Central memory CD8-positive, alpha-beta T cell (primary cell): ENCODE measurements at regions not wholly inside any gene's neighbourhood (a gene's known extent, or its start where the extent isn't known, plus 50 kb on each side); places are given as distances from the start of the nearest gene placed in this dataset.

Source experiments
- ATAC-seq: fragments of 150-1000 bp; cut with Tn5 transposase; replicated peaks from 2 replicates; pipeline ENCODE4 v1.10.0; 2022; ENCODE audit warnings: mild to moderate bottlenecking, moderate FRiP score, moderate number of reproducible peaks; ENCODE audit not compliant: poor library complexity, severe bottlenecking; ENCODE audit errors: extremely low read depth
- DNase-seq, 2 donors: peaks; one replicate each; pipeline ENCODE4 v3.0.0; 2021; ENCODE audit warnings: low spot score in 2 of 2
- H3K27ac Mint-ChIP-seq: one replicate; pipeline ENCODE4 v1.8.0; 2022; ENCODE audit warnings: low read depth, mild to moderate bottlenecking, moderate library complexity, mixed read lengths
- H3K27me3 Mint-ChIP-seq: one replicate; pipeline ENCODE4 v1.8.0; 2022; ENCODE audit warnings: mixed read lengths
- H3K36me3 Mint-ChIP-seq: one replicate; pipeline ENCODE4 v1.8.0; 2022; ENCODE audit warnings: mild to moderate bottlenecking, moderate library complexity, mixed read lengths; ENCODE audit not compliant: insufficient read depth
- H3K4me1 Mint-ChIP-seq: one replicate; pipeline ENCODE4 v1.8.0; 2022; ENCODE audit warnings: mixed read lengths
- H3K4me3 Mint-ChIP-seq: one replicate; pipeline ENCODE4 v1.8.0; 2022; ENCODE audit warnings: mild to moderate bottlenecking, moderate library complexity, mixed read lengths
- H3K9me3 Mint-ChIP-seq: one replicate; pipeline ENCODE4 v1.8.0; 2022; ENCODE audit warnings: mixed read lengths

- Mint-ChIP-seq H3K27me3 (no peaks in the 10 kb centered on the region), H3K27ac (no peak overlapping the region), H3K4me3 (no peak overlapping the region), H3K36me3 (no peaks in the 10 kb centered on the region), H3K9me3 (no peaks in the 10 kb centered on the region), H3K4me1 (no peaks in the 10 kb centered on the region)
- DNase-seq (no peak), ATAC-seq (no peak)
These were observed 148.5 kb upstream of the BEND6 start for GRCh38 chr6:56806368-56806767.

GRCh38 chr6:56804996-56805395 lies 149.9 kb upstream of the BEND6 start:
- H3K9me3 Mint-ChIP-seq, result no peaks in the 10 kb centered on the region
- DNase-seq, result no peak
- no peak overlapping the region for H3K27ac Mint-ChIP-seq
- no peaks in the 10 kb centered on the region for H3K27me3 Mint-ChIP-seq
- no peaks in the 10 kb centered on the region for H3K4me1 Mint-ChIP-seq
- no peaks in the 10 kb centered on the region for H3K36me3 Mint-ChIP-seq
- no peak overlapping the region for H3K4me3 Mint-ChIP-seq
- no peak for ATAC-seq

- Mint-ChIP-seq H3K9me3 (no peaks in the 10 kb centered on the region), H3K27me3 (no peaks in the 10 kb centered on the region), H3K27ac (no peak overlapping the region), H3K36me3 (no peaks in the 10 kb centered on the region), H3K4me3 (no peak overlapping the region), H3K4me1 (no peaks in the 10 kb centered on the region)
- no peak for ATAC-seq
- DNase-seq, result no peak
These were observed 151.3 kb upstream of the BEND6 start for GRCh38 chr6:56803594-56803993.

GRCh38 chr6:56802584-56802983 lies 152.3 kb upstream of the BEND6 start:
- ATAC-seq (no peak), DNase-seq (no peak)
- Mint-ChIP-seq H3K4me1 (no peaks in the 10 kb centered on the region), H3K4me3 (no peak overlapping the region), H3K9me3 (no peaks in the 10 kb centered on the region), H3K27ac (no peak overlapping the region), H3K27me3 (no peaks in the 10 kb centered on the region), H3K36me3 (no peaks in the 10 kb centered on the region)

GRCh38 chr6:56799989-56800388 lies 154.9 kb upstream of the BEND6 start:
- Mint-ChIP-seq H3K27ac (no peak overlapping the region), H3K27me3 (no peaks in the 10 kb centered on the region), H3K9me3 (no peaks in the 10 kb centered on the region), H3K4me3 (no peak overlapping the region), H3K4me1 (no peaks in the 10 kb centered on the region), H3K36me3 (no peaks in the 10 kb centered on the region)
- ATAC-seq (no peak), DNase-seq (no peak)

- H3K4me1 Mint-ChIP-seq, result no peaks in the 10 kb centered on the region
- no peak overlapping the region for H3K27ac Mint-ChIP-seq
- no peak for ATAC-seq
- no peaks in the 10 kb centered on the region for H3K27me3 Mint-ChIP-seq
- no peaks in the 10 kb centered on the region for H3K36me3 Mint-ChIP-seq
- no peak for DNase-seq
- no peaks in the 10 kb centered on the region for H3K9me3 Mint-ChIP-seq
- H3K4me3 Mint-ChIP-seq, result no peak overlapping the region
These were observed 155.5 kb upstream of the DST start for GRCh38 chr6:56798163-56798562.

GRCh38 chr6:56796196-56796532 lies 153.5 kb upstream of the DST start:
- no peak for DNase-seq
- Mint-ChIP-seq H3K27ac (no peak overlapping the region), H3K27me3 (no peaks in the 10 kb centered on the region), H3K9me3 (no peaks in the 10 kb centered on the region), H3K4me1 (no peaks in the 10 kb centered on the region), H3K36me3 (no peaks in the 10 kb centered on the region), H3K4me3 (no peak overlapping the region)
- no peak for ATAC-seq

GRCh38 chr6:56795466-56796195 lies 152.9 kb upstream of the DST start:
- Mint-ChIP-seq H3K36me3 (no peaks in the 10 kb centered on the region), H3K27me3 (no peaks in the 10 kb centered on the region), H3K4me1 (no peaks in the 10 kb centered on the region), H3K27ac (no peak overlapping the region), H3K9me3 (no peaks in the 10 kb centered on the region), H3K4me3 (no peak overlapping the region)
- ATAC-seq, result no peak
- DNase-seq, result no peak

- DNase-seq (no peak), ATAC-seq (no peak)
- Mint-ChIP-seq H3K9me3 (no peaks in the 10 kb centered on the region), H3K27ac (no peak overlapping the region), H3K4me1 (no peaks in the 10 kb centered on the region), H3K27me3 (no peaks in the 10 kb centered on the region), H3K4me3 (no peak overlapping the region), H3K36me3 (no peaks in the 10 kb centered on the region)
These were observed 151.7 kb upstream of the DST start for GRCh38 chr6:56794421-56794820.

- Mint-ChIP-seq H3K36me3 (no peaks in the 10 kb centered on the region), H3K27ac (no peak overlapping the region), H3K27me3 (no peaks in the 10 kb centered on the region), H3K4me1 (no peaks in the 10 kb centered on the region), H3K4me3 (no peak overlapping the region), H3K9me3 (no peaks in the 10 kb centered on the region)
- no peak for ATAC-seq
- DNase-seq, result no peak
These were observed 151.2 kb upstream of the DST start for GRCh38 chr6:56793938-56794337.

- H3K27ac Mint-ChIP-seq, result no peak overlapping the region
- H3K4me1 Mint-ChIP-seq, result no peaks in the 10 kb centered on the region
- ATAC-seq (no peak), DNase-seq (no peak)
- H3K36me3 Mint-ChIP-seq, result no peaks in the 10 kb centered on the region
- no peak overlapping the region for H3K4me3 Mint-ChIP-seq
- H3K9me3 Mint-ChIP-seq, result peaks cover 6% of the 10 kb centered on the region
- H3K27me3 Mint-ChIP-seq, result peaks cover 12% of the 10 kb centered on the region
These were observed 147.7 kb upstream of the DST start for GRCh38 chr6:56790414-56790813.

GRCh38 chr6:56789879-56790278 lies 147.2 kb upstream of the DST start:
- H3K9me3 Mint-ChIP-seq, result peaks cover 6% of the 10 kb centered on the region
- H3K27ac Mint-ChIP-seq, result no peak overlapping the region

GRCh38 chr6:56789342-56789741 lies 146.7 kb upstream of the DST start:
- Mint-ChIP-seq H3K4me3 (no peak overlapping the region), H3K4me1 (no peaks in the 10 kb centered on the region), H3K36me3 (no peaks in the 10 kb centered on the region), H3K27me3 (peaks cover 14% of the 10 kb centered on the region), H3K27ac (no peak overlapping the region), H3K9me3 (peaks cover 6% of the 10 kb centered on the region)
- DNase-seq, result no peak
- no peak for ATAC-seq

More at GRCh38 chr6:56789879-56790278, 147.2 kb upstream of the DST start:
- Mint-ChIP-seq H3K4me1 (no peaks in the 10 kb centered on the region), H3K27me3 (peaks cover 14% of the 10 kb centered on the region), H3K4me3 (no peak overlapping the region), H3K36me3 (no peaks in the 10 kb centered on the region)
- ATAC-seq (no peak), DNase-seq (no peak)

GRCh38 chr6:56787209-56787608 lies 144.5 kb upstream of the DST start:
- no peak overlapping the region for H3K4me3 Mint-ChIP-seq
- no peaks in the 10 kb centered on the region for H3K36me3 Mint-ChIP-seq
- DNase-seq (no peak), ATAC-seq (no peak)
- H3K4me1 Mint-ChIP-seq, result no peaks in the 10 kb centered on the region
- no peak overlapping the region for H3K27ac Mint-ChIP-seq
- peaks cover 14% of the 10 kb centered on the region for H3K27me3 Mint-ChIP-seq
- peaks cover 6% of the 10 kb centered on the region for H3K9me3 Mint-ChIP-seq
